ENCODE measurements at regions not wholly inside any gene's neighbourhood (a gene's known extent, or its start where the extent isn't known, plus 50 kb on each side); places are given as distances from the start of the nearest gene placed in this dataset.

- H3K27me3 ChIP-seq (ENCODE audit: insufficient read depth, low read length, poor library complexity), result no peaks in the 10 kb centered on the region
- H4K8ac ChIP-seq (ENCODE audit: low read depth, low read length), result no peak overlapping the region
- no peak overlapping the region for H2BK5ac ChIP-seq (ENCODE audit: low read length)
- H2BK15ac ChIP-seq (replicated peaks; ENCODE audit: low read depth), result no peak overlapping the region
- H2AK5ac ChIP-seq (ENCODE audit: low read length), result peak overlapping the region; percentile 58
- no peak overlapping the region for H3K9ac ChIP-seq (ENCODE audit: low read length)
- H3K56ac ChIP-seq (ENCODE audit: low read length), result peak overlapping the region; percentile 12
- no peak overlapping the region for H3K23ac ChIP-seq (ENCODE audit: low read length)
- H3K79me1 ChIP-seq (ENCODE audit: low read length), result no peaks in the 10 kb centered on the region
- no peak overlapping the region for H3K18ac ChIP-seq (ENCODE audit: low read length)
- no peak overlapping the region for H3K27ac ChIP-seq (ENCODE audit: low read depth, low read length)
- H3K4ac ChIP-seq (ENCODE audit: low read depth, low read length), result no peak overlapping the region
- no peaks in the 10 kb centered on the region for H3K36me3 ChIP-seq (ENCODE audit: control insufficient read depth, insufficient read depth, low read length)
- no peak overlapping the region for H3K4me2 ChIP-seq (ENCODE audit: low read length)
- DNase-seq, result peak; percentile 85
- no peak overlapping the region for H3K4me3 ChIP-seq (ENCODE audit: low read length)
- H4K5ac ChIP-seq (ENCODE audit: low read length), result no peak overlapping the region
- H2BK120ac ChIP-seq (ENCODE audit: low read depth, low read length), result no peak overlapping the region
- H3K79me2 ChIP-seq (ENCODE audit: control insufficient read depth, insufficient read depth, low read length), result no peaks in the 10 kb centered on the region
- WGBS (ENCODE audit: extremely low coverage, insufficient coverage, low lambda C conversion rate), result no CpG with 5 or more reads among the region's 2 CpGs
- peaks cover 18% of the 10 kb centered on the region for H3K4me1 ChIP-seq (ENCODE audit: control insufficient read depth, low read depth, low read length)
Observed at GRCh38 chr1:209387969-209388329, 195.6 kb upstream of the CAMK1G start.

GRCh38 chr1:209388358-209388757, 195.2 kb upstream of the CAMK1G start:
- Histone ChIP-seq H3K27ac (ENCODE audit: low read depth, low read length) (no peak overlapping the region), H3K4me1 (ENCODE audit: control insufficient read depth, low read depth, low read length) (peaks cover 16% of the 10 kb centered on the region), H3K79me2 (ENCODE audit: control insufficient read depth, insufficient read depth, low read length) (no peaks in the 10 kb centered on the region), H3K4me2 (ENCODE audit: low read length) (no peak overlapping the region), H3K56ac (ENCODE audit: low read length) (no peak overlapping the region), H2BK15ac (replicated peaks; ENCODE audit: low read depth) (no peak overlapping the region), H3K27me3 (ENCODE audit: insufficient read depth, low read length, poor library complexity) (no peaks in the 10 kb centered on the region), H4K8ac (ENCODE audit: low read depth, low read length) (no peak overlapping the region), H2BK120ac (ENCODE audit: low read depth, low read length) (no peak overlapping the region), H2AK5ac (ENCODE audit: low read length) (peak overlapping the region; percentile 50), H4K5ac (ENCODE audit: low read length) (no peak overlapping the region), H3K9ac (ENCODE audit: low read length) (no peak overlapping the region), H3K23ac (ENCODE audit: low read length) (no peak overlapping the region), H3K79me1 (ENCODE audit: low read length) (no peaks in the 10 kb centered on the region), H3K4ac (ENCODE audit: low read depth, low read length) (no peak overlapping the region), H3K4me3 (ENCODE audit: low read length) (no peak overlapping the region), H2BK5ac (ENCODE audit: low read length) (peak overlapping the region; percentile 64), H3K18ac (ENCODE audit: low read length) (no peak overlapping the region), H3K36me3 (ENCODE audit: control insufficient read depth, insufficient read depth, low read length) (no peaks in the 10 kb centered on the region)
- WGBS (ENCODE audit: extremely low coverage, insufficient coverage, low lambda C conversion rate), result no CpG with 5 or more reads among the region's 1 CpG
- no peak for DNase-seq

GRCh38 chr1:209389258-209389657, 194.3 kb upstream of the CAMK1G start:
- peak overlapping the region; percentile 48 for H2BK5ac ChIP-seq (ENCODE audit: low read length)
- WGBS (ENCODE audit: extremely low coverage, insufficient coverage, low lambda C conversion rate), result no CpG with 5 or more reads among the region's 1 CpG
- peak; percentile 60 for DNase-seq
- no peaks in the 10 kb centered on the region for H3K79me2 ChIP-seq (ENCODE audit: control insufficient read depth, insufficient read depth, low read length)
- H4K8ac ChIP-seq (ENCODE audit: low read depth, low read length), result no peak overlapping the region
- no peak overlapping the region for H3K9ac ChIP-seq (ENCODE audit: low read length)
- H3K23ac ChIP-seq (ENCODE audit: low read length), result no peak overlapping the region
- no peak overlapping the region for H3K4me3 ChIP-seq (ENCODE audit: low read length)
- H3K79me1 ChIP-seq (ENCODE audit: low read length), result no peaks in the 10 kb centered on the region
- H3K36me3 ChIP-seq (ENCODE audit: control insufficient read depth, insufficient read depth, low read length), result no peaks in the 10 kb centered on the region
- H3K4ac ChIP-seq (ENCODE audit: low read depth, low read length), result peak overlapping the region; percentile 76
- H3K4me1 ChIP-seq (ENCODE audit: control insufficient read depth, low read depth, low read length), result peaks cover 10% of the 10 kb centered on the region
- peak overlapping the region; percentile 92 for H3K18ac ChIP-seq (ENCODE audit: low read length)
- peak overlapping the region; percentile 11 for H2BK120ac ChIP-seq (ENCODE audit: low read depth, low read length)
- H3K27me3 ChIP-seq (ENCODE audit: insufficient read depth, low read length, poor library complexity), result no peaks in the 10 kb centered on the region
- H3K27ac ChIP-seq (ENCODE audit: low read depth, low read length), result no peak overlapping the region
- peak overlapping the region; percentile 70 for H2AK5ac ChIP-seq (ENCODE audit: low read length)
- H3K56ac ChIP-seq (ENCODE audit: low read length), result peak overlapping the region; percentile 52
- no peak overlapping the region for H2BK15ac ChIP-seq (replicated peaks; ENCODE audit: low read depth)
- no peak overlapping the region for H4K5ac ChIP-seq (ENCODE audit: low read length)
- H3K4me2 ChIP-seq (ENCODE audit: low read length), result no peak overlapping the region

GRCh38 chr1:209389975-209390374, 193.5 kb upstream of the CAMK1G start:
- no peaks in the 10 kb centered on the region for H3K79me1 ChIP-seq (ENCODE audit: low read length)
- H4K5ac ChIP-seq (ENCODE audit: low read length), result no peak overlapping the region
- H3K36me3 ChIP-seq (ENCODE audit: control insufficient read depth, insufficient read depth, low read length), result no peaks in the 10 kb centered on the region
- H3K9ac ChIP-seq (ENCODE audit: low read length), result no peak overlapping the region
- DNase-seq, result peak; percentile 76
- H3K27me3 ChIP-seq (ENCODE audit: insufficient read depth, low read length, poor library complexity), result no peaks in the 10 kb centered on the region
- H2BK15ac ChIP-seq (replicated peaks; ENCODE audit: low read depth), result no peak overlapping the region
- peak overlapping the region; percentile 92 for H3K18ac ChIP-seq (ENCODE audit: low read length)
- H3K4me3 ChIP-seq (ENCODE audit: low read length), result no peak overlapping the region
- no peak overlapping the region for H4K8ac ChIP-seq (ENCODE audit: low read depth, low read length)
- no peak overlapping the region for H3K27ac ChIP-seq (ENCODE audit: low read depth, low read length)
- H3K4me2 ChIP-seq (ENCODE audit: low read length), result no peak overlapping the region
- no peaks in the 10 kb centered on the region for H3K79me2 ChIP-seq (ENCODE audit: control insufficient read depth, insufficient read depth, low read length)
- H3K23ac ChIP-seq (ENCODE audit: low read length), result no peak overlapping the region
- no CpG with 5 or more reads among the region's 1 CpG for WGBS (ENCODE audit: extremely low coverage, insufficient coverage, low lambda C conversion rate)
- peak overlapping the region; percentile 51 for H3K56ac ChIP-seq (ENCODE audit: low read length)
- no peak overlapping the region for H2AK5ac ChIP-seq (ENCODE audit: low read length)
- H3K4ac ChIP-seq (ENCODE audit: low read depth, low read length), result no peak overlapping the region
- peak overlapping the region; percentile 70 for H2BK5ac ChIP-seq (ENCODE audit: low read length)
- H2BK120ac ChIP-seq (ENCODE audit: low read depth, low read length), result peak overlapping the region; percentile 86
- peaks cover 7% of the 10 kb centered on the region for H3K4me1 ChIP-seq (ENCODE audit: control insufficient read depth, low read depth, low read length)

GRCh38 chr1:209390764-209391163, 192.8 kb upstream of the CAMK1G start:
- no CpG with 5 or more reads among the region's 1 CpG for WGBS (ENCODE audit: extremely low coverage, insufficient coverage, low lambda C conversion rate)
- H3K9ac ChIP-seq (ENCODE audit: low read length), result no peak overlapping the region
- H3K23ac ChIP-seq (ENCODE audit: low read length), result no peak overlapping the region
- no peak for DNase-seq
- H3K79me2 ChIP-seq (ENCODE audit: control insufficient read depth, insufficient read depth, low read length), result no peaks in the 10 kb centered on the region
- peak overlapping the region; percentile 62 for H3K4ac ChIP-seq (ENCODE audit: low read depth, low read length)
- no peaks in the 10 kb centered on the region for H3K79me1 ChIP-seq (ENCODE audit: low read length)
- peak overlapping the region; percentile 66 for H3K56ac ChIP-seq (ENCODE audit: low read length)
- no peak overlapping the region for H3K4me3 ChIP-seq (ENCODE audit: low read length)
- no peak overlapping the region for H3K4me2 ChIP-seq (ENCODE audit: low read length)
- H3K27me3 ChIP-seq (ENCODE audit: insufficient read depth, low read length, poor library complexity), result no peaks in the 10 kb centered on the region
- peaks cover 9% of the 10 kb centered on the region for H3K4me1 ChIP-seq (ENCODE audit: control insufficient read depth, low read depth, low read length)
- H3K36me3 ChIP-seq (ENCODE audit: control insufficient read depth, insufficient read depth, low read length), result no peaks in the 10 kb centered on the region
- peak overlapping the region; percentile 49 for H2BK120ac ChIP-seq (ENCODE audit: low read depth, low read length)
- peak overlapping the region; percentile 87 for H2BK15ac ChIP-seq (replicated peaks; ENCODE audit: low read depth)
- no peak overlapping the region for H4K5ac ChIP-seq (ENCODE audit: low read length)
- peak overlapping the region; percentile 10 for H2BK5ac ChIP-seq (ENCODE audit: low read length)
- no peak overlapping the region for H4K8ac ChIP-seq (ENCODE audit: low read depth, low read length)
- H2AK5ac ChIP-seq (ENCODE audit: low read length), result peak overlapping the region; percentile 97
- peak overlapping the region; percentile 97 for H3K18ac ChIP-seq (ENCODE audit: low read length)
- no peak overlapping the region for H3K27ac ChIP-seq (ENCODE audit: low read depth, low read length)

GRCh38 chr1:209391792-209392191, 191.7 kb upstream of the CAMK1G start:
- no CpG with 5 or more reads among the region's 2 CpGs for WGBS (ENCODE audit: extremely low coverage, insufficient coverage, low lambda C conversion rate)

More at GRCh38 chr1:209391792-209392191, 191.7 kb upstream of the CAMK1G start:
- Histone ChIP-seq H2BK120ac (ENCODE audit: low read depth, low read length) (peak overlapping the region; percentile 92), H3K4ac (ENCODE audit: low read depth, low read length) (peak overlapping the region; percentile 56), H2BK15ac (replicated peaks; ENCODE audit: low read depth) (no peak overlapping the region), H4K5ac (ENCODE audit: low read length) (no peak overlapping the region), H3K79me2 (ENCODE audit: control insufficient read depth, insufficient read depth, low read length) (no peaks in the 10 kb centered on the region), H2AK5ac (ENCODE audit: low read length) (no peak overlapping the region), H3K4me2 (ENCODE audit: low read length) (no peak overlapping the region), H3K4me3 (ENCODE audit: low read length) (no peak overlapping the region), H3K23ac (ENCODE audit: low read length) (no peak overlapping the region), H3K79me1 (ENCODE audit: low read length) (no peaks in the 10 kb centered on the region), H3K56ac (ENCODE audit: low read length) (peak overlapping the region; percentile 46), H3K27me3 (ENCODE audit: insufficient read depth, low read length, poor library complexity) (no peaks in the 10 kb centered on the region), H3K4me1 (ENCODE audit: control insufficient read depth, low read depth, low read length) (peaks cover 11% of the 10 kb centered on the region), H3K18ac (ENCODE audit: low read length) (peak overlapping the region; percentile 94), H3K27ac (ENCODE audit: low read depth, low read length) (peak overlapping the region; percentile 55), H4K8ac (ENCODE audit: low read depth, low read length) (no peak overlapping the region), H3K9ac (ENCODE audit: low read length) (no peak overlapping the region), H2BK5ac (ENCODE audit: low read length) (peak overlapping the region; percentile 62), H3K36me3 (ENCODE audit: control insufficient read depth, insufficient read depth, low read length) (no peaks in the 10 kb centered on the region)
- peak; percentile 86 for DNase-seq
